Epidermal melanocyte (primary cell): ENCODE measurements at regions not wholly inside any gene's neighbourhood (a gene's known extent, or its start where the extent isn't known, plus 50 kb on each side); places are given as distances from the start of the nearest gene placed in this dataset.
"Not testable (repeated sequence)": the region's sequence is repeated elsewhere in the genome, so short reads cannot be mapped to it uniquely, and the experiment has no call there.

Experiments
- DNase-seq: peaks from one replicate; pipeline ENCODE4 v3.0.0; 2011; ENCODE audit warnings: low spot score; ENCODE audit not compliant: insufficient read length

GRCh38 chr4:13678186-13678924, 50.8 kb upstream of the BOD1L1 start:
- no peak for DNase-seq

DNA sequence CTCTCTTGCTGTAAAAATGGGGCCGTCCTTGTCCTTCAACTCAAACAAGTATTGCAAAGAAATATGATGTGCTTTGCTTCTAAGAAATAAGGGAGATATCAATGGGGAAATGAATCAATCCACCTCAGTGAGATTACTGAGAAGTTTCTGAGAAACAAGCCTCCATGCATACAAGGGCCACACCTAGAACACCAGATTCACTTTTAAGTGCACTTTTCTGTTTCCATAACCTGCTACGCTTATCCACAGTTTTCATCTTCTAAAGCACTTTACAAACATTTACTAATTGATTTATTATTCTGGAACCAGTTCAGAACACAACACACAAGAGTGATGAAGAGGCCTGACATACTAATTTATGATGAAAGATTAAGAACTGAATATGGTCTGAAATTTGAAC, 54.0 kb upstream of the BOD1L1 start:
- DNase-seq, result no peak

DNA sequence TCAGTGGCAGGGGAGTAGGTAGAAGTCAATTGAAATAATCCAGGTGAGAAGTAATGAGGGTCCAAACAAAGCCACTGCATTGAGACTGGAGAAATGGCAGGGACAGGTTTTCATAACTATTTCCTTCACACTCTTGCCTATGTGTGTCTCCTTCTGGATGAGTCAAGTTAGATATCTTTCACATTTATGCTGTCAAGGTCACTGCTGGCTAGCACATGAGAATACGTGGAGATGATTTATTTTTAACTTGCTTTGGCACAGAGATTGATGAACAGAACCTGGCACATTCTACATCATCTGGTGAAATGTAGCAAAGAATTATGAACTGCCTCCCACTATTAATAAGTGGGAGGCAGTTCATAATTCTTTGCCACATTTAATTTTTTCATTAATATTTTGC, 66.7 kb upstream of the BOD1L1 start:
- DNase-seq, result no peak

GRCh38 chr4:13698296-13698695, 70.8 kb upstream of the BOD1L1 start:
- no peak for DNase-seq

GRCh38 chr4:13700021-13700857, 72.7 kb upstream of the BOD1L1 start:
- DNase-seq, result no peak

DNA sequence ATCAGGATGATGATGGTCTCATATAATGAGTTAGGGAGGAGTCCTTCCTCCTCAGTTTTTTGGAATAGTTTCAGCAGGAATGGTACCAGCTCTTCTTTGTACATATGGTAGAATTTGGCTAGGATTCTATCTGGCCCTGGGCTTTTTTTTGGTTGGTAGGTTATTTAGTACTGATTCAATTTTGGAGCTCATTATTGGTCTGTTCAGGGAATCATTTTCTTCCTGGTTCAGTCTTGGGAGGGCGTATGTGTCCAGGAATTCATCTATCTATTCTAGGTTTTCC, 73.3 kb upstream of the BOD1L1 start:
- DNase-seq, result not testable (repeated sequence)

DNA sequence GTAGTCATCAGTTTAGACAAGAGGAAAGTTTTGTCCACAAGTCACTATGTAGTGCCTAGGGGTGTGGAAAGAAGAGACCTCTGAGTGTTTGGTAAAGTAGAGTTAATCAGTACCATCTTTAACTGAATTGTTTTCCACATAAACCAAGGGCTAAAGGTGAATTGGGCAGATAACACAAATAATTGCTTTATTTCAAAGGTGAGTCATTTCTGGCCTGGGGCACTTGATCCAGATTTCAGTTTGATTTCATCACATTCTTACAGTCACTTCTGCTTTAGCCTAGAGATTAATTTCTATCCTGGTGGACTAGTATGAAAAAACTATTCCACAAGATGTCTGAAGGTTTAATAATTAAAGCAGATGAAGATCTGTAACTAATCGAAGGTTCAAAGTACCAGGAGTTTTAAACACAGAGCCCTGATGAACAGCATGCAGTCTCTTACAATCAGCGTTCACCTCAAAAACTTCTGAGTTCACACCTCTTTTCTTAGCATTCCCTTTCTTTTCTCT, 74.5 kb upstream of the BOD1L1 start:
- no peak for DNase-seq

DNA sequence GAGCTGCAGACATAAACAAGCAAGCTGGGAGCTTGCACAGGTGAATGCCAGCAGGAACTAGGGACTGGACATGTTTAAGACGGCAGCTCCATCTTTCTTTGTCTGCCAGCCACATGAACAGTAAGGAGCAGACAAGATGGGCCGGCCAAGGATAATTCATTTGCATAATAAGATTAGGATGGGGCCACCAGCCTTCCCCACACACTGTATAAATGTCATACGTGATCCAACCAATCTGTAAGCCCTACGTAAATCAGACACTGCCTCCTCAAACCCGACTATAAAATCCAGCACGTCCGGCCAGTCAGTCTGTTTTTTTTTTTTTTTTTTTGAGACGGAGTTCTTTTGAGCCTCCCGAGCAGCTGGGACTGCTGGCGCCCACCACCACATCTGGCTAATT, 75.6 kb upstream of the BOD1L1 start:
- DNase-seq, result no peak

DNA sequence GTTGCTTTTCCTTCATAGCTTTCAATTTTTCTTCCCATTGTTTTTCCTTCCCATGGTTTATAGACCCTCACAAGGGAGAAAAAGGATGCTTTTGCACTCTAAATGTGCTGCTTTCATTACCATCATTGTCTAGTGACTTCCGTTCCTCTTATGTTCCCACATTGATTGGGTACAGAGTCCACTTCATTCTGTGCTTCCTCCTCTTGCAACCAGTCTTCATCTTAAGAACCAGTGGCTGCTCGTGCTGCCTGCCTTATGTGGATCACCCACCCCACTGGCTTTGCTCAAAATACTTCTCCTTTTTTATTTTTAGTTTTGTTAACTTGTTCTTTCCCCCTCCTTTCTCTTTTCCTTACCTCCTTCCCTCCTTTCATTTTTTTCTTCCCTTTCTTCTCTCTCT, 76.5 kb upstream of the BOD1L1 start:
- no peak for DNase-seq

- DNase-seq, result no peak
These were observed 77.2 kb upstream of the BOD1L1 start for GRCh38 chr4:13704761-13705160.

GRCh38 chr4:13705521-13706041, 78.1 kb upstream of the BOD1L1 start:
- DNase-seq, result no peak

- no peak for DNase-seq
These were observed 78.6 kb upstream of the BOD1L1 start for GRCh38 chr4:13706120-13706519.

- DNase-seq, result no peak
These were observed 79.2 kb upstream of the BOD1L1 start for GRCh38 chr4:13706716-13707115.

DNA sequence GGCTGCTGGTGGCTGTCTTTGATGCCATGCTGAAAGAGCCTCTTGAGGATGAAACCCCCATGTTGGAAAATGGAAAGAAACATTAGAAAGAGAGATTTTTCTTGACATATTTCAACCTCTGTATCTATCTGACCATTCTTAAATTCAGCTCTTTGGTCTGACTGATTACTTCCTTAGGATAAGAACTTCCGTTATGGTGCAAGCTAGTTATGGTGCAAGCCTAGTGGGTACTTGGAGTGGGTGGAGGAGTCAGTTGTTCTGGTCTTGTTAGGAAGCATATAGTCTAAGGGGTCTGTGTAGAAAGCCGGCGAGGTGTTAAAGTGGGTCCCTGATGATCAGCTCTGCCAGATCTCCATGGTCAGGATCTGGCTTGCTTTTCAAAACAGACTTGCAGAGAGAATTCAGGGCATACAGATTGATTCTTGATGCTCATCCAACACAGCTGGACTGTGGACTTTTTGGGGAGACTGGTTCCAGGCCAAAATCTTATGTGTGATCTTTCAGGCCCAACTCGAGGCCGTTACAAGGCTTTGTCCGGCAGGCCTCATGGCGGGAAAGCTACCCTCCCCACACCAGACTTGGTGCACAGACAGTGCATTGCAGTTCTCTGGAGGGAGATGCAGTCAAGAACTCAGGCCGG, 82.8 kb upstream of the BOD1L1 start:
- DNase-seq, result no peak

- no peak for DNase-seq
These were observed 83.8 kb upstream of the BOD1L1 start for GRCh38 chr4:13711233-13711785.

- DNase-seq, result no peak
These were observed 94.4 kb upstream of the BOD1L1 start for GRCh38 chr4:13721894-13722293.

DNA sequence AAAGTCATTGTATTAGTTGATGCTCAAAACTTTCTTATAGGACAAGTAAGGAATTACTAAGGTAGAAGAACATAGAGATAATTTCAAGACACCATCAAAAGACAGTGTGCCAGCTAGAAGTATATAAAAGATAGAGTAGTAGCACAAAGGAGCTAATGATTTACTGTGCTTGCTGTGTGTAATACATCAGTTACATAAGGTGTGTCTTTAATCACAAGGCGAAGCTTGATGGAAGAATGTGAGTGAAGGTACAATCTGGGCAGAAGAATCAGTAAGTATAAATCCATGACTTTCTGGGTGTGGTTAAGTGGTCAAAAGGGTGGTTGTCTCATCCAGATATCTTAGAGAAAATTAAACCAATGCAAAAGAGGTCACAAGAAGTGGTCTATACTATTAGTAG, 95.1 kb upstream of the BOD1L1 start:
- DNase-seq, result no peak

DNA sequence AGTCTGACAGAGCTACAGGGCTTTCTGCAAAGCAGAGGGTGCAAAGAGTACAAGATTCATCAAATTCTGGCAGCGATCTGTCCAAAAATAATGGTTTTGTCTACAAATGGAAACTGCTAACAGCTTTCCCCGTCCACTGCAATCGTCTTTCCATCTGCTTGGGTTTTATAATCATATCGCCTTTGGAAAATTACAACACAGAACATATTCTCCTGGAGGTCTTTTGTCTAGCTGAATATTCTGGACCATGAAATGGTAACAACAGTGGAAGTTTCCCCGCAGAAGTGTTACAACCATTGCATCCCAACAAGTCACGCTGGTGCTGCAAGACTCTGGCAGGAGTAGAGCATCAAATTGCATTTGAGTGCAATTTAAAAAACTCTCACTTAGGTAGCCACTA, 101.2 kb upstream of the BOD1L1 start:
- no peak for DNase-seq

DNA sequence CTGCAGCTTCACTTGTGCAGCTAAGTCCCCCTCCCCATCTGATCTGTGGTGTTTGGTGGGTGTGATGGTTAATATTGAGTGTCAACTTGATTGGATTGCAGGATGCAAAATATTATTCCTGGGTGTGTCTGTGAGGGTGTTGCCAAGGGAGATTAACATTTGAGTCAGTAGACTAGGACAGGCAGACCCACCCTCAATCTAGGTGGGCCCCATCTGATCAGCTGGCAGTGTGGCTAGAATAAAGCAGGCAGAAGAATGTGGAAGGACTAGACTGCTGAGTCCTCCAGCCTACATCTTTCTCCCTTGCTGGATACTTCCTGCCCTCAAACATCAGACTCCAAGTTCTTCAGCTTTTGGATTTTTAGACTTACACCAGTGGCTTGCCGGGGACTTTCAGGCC, 103.5 kb upstream of the BOD1L1 start:
- no peak for DNase-seq

DNA sequence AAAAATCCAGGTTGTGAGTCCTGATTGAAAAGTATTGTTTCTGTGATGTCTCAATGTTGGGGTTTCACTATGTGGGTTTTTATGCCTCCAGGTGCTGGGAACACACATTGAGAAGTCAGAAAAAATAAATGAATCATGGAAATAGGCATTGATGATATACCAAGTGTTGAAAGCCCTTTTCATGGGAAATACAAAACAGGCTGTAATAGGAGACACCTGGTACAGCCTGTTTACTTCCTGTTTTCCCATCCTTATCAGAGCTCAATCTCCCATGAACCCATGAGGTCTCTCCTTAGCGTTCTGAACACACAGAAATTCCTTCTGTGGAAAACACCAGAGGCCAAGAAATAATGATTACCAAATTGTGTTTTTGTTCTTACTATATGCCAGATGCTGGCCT, 106.3 kb upstream of the BOD1L1 start:
- DNase-seq, result no peak

DNA sequence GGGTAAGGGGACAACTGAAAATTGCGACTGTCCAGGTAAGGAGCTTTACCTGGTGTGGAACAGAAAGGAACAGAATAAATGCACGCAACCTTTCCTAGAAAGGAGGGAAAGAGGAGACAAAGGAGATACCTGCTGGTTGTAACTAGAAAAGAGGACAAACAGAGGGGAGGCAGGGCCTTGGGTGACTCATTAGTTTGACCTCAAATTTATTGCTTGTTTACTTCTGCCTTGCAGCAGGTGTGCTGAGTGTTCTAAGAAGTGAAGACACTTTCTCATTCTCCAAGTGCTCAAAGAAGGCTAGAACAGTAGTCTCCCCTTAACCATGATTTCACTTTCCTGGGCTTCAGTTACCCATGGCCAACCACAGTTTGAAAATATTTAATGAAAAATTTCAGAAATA, 123.1 kb upstream of the BOD1L1 start:
- no peak for DNase-seq

DNA sequence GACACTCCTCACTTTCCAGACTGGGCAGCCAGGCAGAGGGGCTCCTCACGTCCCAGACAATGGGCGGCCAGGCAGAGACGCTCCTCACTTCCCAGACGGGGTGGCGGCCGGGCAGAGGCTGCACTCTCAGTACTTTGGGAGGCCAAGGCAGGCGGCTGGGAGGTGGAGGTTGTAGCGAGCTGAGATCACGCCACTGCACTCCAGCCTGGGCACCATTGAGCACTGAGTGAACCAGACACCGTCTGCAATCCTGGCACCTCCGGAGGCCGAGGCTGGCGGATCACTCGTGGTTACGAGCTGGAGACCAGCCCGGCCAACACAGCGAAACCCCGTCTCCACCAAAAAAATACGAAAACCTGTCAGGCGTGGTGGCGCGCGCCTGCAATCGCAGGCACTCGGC, 134.1 kb upstream of the BOD1L1 start:
- not testable (repeated sequence) for DNase-seq
